Hepatocyte (in vitro differentiated cells): ENCODE measurements at regions not wholly inside any gene's neighbourhood (a gene's known extent, or its start where the extent isn't known, plus 50 kb on each side); places are given as distances from the start of the nearest gene placed in this dataset.

Source experiments
- DNase-seq: peaks from one replicate; pipeline ENCODE4 v3.0.0-alpha.2; 2016; ENCODE audit warnings: low spot score
- H2AFZ ChIP-seq: fragments of 200-600 bp; sonication (generic); 2 replicates; pipeline ENCODE4 v1.6.0; 2016; ENCODE audit warnings: antibody characterized with exemption, mild to moderate bottlenecking
- H3K27ac ChIP-seq: fragments of 200-600 bp; sonication (generic); 2 replicates; pipeline ENCODE4 v1.5.1; 2016; ENCODE audit warnings: mild to moderate bottlenecking
- H3K27me3 ChIP-seq: fragments of 200-600 bp; sonication (generic); 2 replicates; pipeline ENCODE4 v1.6.1; 2016
- H3K36me3 ChIP-seq: fragments of 200-600 bp; sonication (generic); replicated peaks from 2 replicates; pipeline ENCODE4 v1.5.1; 2016; ENCODE audit warnings: low read depth; ENCODE audit not compliant: insufficient read depth
- H3K4me1 ChIP-seq: fragments of 200-600 bp; sonication (generic); 2 replicates; pipeline ENCODE4 v1.5.1; 2016; ENCODE audit warnings: mild to moderate bottlenecking, moderate library complexity; ENCODE audit not compliant: insufficient read depth
- H3K4me2 ChIP-seq: fragments of 200-600 bp; sonication (generic); 2 replicates; pipeline ENCODE4 v1.6.0; 2016
- H3K4me3 ChIP-seq: fragments of 200-600 bp; sonication (generic); 2 replicates; pipeline ENCODE4 v1.5.1; 2016; ENCODE audit warnings: mild to moderate bottlenecking
- H3K79me2 ChIP-seq: fragments of 200-600 bp; sonication (generic); 2 replicates; pipeline ENCODE4 v1.6.0; 2017; ENCODE audit warnings: mild to moderate bottlenecking
- H3K9me2 ChIP-seq: fragments of 200-600 bp; sonication (generic); replicated peaks from 2 replicates; pipeline ENCODE4 v1.6.0; 2017; ENCODE audit warnings: mild to moderate bottlenecking; ENCODE audit not compliant: insufficient read depth
- H3K9me3 ChIP-seq: fragments of 200-600 bp; sonication (generic); 2 replicates; pipeline ENCODE4 v1.5.1; 2016; ENCODE audit warnings: low read depth, mild to moderate bottlenecking
- H4K20me1 ChIP-seq: fragments of 200-600 bp; sonication (generic); 2 replicates; pipeline ENCODE4 v1.6.0; 2016; ENCODE audit warnings: mild to moderate bottlenecking; ENCODE audit not compliant: insufficient read depth, poor library complexity, severe bottlenecking
- EZH2 ChIP-seq: fragments of 200-600 bp; sonication (generic); IDR thresholded peaks from 2 replicates; pipeline ENCODE4 v1.6.1; 2016; ENCODE audit warnings: antibody characterized with exemption, mild to moderate bottlenecking, borderline replicate concordance
- EZH2phosphoT487 ChIP-seq: fragments of 200-600 bp; sonication (generic); IDR thresholded peaks from one replicate; pipeline ENCODE4 v1.6.1; 2018; ENCODE audit warnings: antibody characterized with exemption, mild to moderate bottlenecking, low read depth, moderate library complexity; ENCODE audit not compliant: unreplicated experiment, severe bottlenecking
- WGBS: methylation state at CpG from one replicate; pipeline ENCODE4 v1.1.6; 2016; ENCODE audit warnings: low lambda C conversion rate; ENCODE audit errors: missing lambda C conversion rate; 5-methylcytosine and 5-hydroxymethylcytosine counted together
- TF ChIP-seq, protein P1 (sequence below): fragments of 200-600 bp; sonication (generic); IDR thresholded peaks from 2 replicates; pipeline ENCODE4 v1.5.1; 2016; ENCODE audit warnings: antibody characterized with exemption, mild to moderate bottlenecking; ENCODE audit not compliant: poor library complexity

DNA sequence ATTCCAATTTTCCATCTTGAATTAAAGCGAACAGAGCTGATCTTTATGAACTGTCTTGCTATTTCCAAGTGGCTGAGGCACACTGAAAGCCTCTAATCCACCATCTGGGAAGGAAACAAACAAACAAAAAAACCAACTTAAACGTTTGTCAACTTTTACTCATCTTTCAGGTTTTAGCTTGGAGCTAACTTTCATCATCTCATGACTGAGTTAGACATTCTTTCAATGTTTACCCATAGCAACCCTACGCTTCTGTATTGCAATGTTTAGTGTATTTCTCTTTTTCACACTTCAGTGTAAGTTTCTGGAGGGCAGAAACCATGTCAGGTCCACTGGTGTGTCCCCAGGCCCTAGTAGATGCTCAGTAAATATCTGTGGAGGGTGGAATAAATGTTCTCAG lies 343.8 kb downstream of the GBA3 start:
- no peak for DNase-seq
- H2AFZ ChIP-seq, result no peak overlapping the region

GRCh38 chr4:23035521-23036056 lies 342.9 kb downstream of the GBA3 start:
- Histone ChIP-seq H3K27ac (no peak overlapping the region), H3K36me3 (no peaks in the 10 kb centered on the region), H3K79me2 (no peaks in the 10 kb centered on the region), H2AFZ (no peak overlapping the region), H3K4me1 (no peaks in the 10 kb centered on the region), H3K4me2 (no peak overlapping the region), H3K4me3 (no peak overlapping the region), H4K20me1 (no peaks in the 10 kb centered on the region), H3K9me2 (no peaks in the 10 kb centered on the region), H3K9me3 (no peaks in the 10 kb centered on the region), H3K27me3 (no peaks in the 10 kb centered on the region)
- WGBS, result 86% methylated on average over 3 of the region's 3 CpGs
- TF ChIP-seq, protein P1, sequence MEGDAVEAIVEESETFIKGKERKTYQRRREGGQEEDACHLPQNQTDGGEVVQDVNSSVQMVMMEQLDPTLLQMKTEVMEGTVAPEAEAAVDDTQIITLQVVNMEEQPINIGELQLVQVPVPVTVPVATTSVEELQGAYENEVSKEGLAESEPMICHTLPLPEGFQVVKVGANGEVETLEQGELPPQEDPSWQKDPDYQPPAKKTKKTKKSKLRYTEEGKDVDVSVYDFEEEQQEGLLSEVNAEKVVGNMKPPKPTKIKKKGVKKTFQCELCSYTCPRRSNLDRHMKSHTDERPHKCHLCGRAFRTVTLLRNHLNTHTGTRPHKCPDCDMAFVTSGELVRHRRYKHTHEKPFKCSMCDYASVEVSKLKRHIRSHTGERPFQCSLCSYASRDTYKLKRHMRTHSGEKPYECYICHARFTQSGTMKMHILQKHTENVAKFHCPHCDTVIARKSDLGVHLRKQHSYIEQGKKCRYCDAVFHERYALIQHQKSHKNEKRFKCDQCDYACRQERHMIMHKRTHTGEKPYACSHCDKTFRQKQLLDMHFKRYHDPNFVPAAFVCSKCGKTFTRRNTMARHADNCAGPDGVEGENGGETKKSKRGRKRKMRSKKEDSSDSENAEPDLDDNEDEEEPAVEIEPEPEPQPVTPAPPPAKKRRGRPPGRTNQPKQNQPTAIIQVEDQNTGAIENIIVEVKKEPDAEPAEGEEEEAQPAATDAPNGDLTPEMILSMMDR, result no peak
- TF ChIP-seq EZH2phosphoT487 (no peak), EZH2 (no peak)
- no peak for DNase-seq

More for the DNA sequence above, 343.8 kb downstream of the GBA3 start:
- Histone ChIP-seq H3K27me3 (no peaks in the 10 kb centered on the region), H3K4me2 (no peak overlapping the region), H3K9me3 (no peaks in the 10 kb centered on the region), H3K27ac (no peak overlapping the region), H3K4me3 (no peak overlapping the region), H3K9me2 (no peaks in the 10 kb centered on the region), H3K79me2 (no peaks in the 10 kb centered on the region), H3K36me3 (no peaks in the 10 kb centered on the region), H4K20me1 (no peaks in the 10 kb centered on the region), H3K4me1 (no peaks in the 10 kb centered on the region)
- WGBS, result 68% methylated on average over 3 of the region's 3 CpGs
- TF ChIP-seq EZH2 (no peak), EZH2phosphoT487 (no peak)

DNA sequence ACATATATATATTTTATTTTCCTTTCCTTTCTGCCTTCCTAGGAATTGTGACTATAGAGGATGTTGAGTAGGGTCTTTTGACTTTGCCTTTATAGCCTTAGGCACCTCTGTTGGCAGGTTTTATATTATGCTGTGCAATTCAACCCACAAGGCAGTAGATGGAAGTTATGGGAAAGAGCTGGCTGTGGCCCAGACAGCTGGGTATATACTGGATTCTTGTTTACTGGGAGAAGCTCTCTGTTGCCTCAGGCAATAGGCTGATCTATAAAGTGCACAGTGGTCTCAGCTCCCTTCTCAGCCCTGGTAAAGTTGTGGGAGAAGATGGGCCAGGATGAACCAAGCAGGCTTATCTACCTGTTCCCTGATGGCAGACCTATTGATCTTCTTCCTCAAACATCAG lies 342.0 kb downstream of the GBA3 start:
- no peaks in the 10 kb centered on the region for H3K79me2 ChIP-seq
- no peak overlapping the region for H3K4me3 ChIP-seq
- no peaks in the 10 kb centered on the region for H3K27me3 ChIP-seq
- no peaks in the 10 kb centered on the region for H4K20me1 ChIP-seq
- H3K9me2 ChIP-seq, result no peaks in the 10 kb centered on the region
- no peak for DNase-seq
- H3K9me3 ChIP-seq, result no peaks in the 10 kb centered on the region
- H3K27ac ChIP-seq, result no peak overlapping the region
- no peaks in the 10 kb centered on the region for H3K36me3 ChIP-seq
- no peaks in the 10 kb centered on the region for H3K4me1 ChIP-seq
- TF ChIP-seq EZH2phosphoT487, result no peak
- TF ChIP-seq, protein P1, result no peak
- no peak for TF ChIP-seq EZH2
- H2AFZ ChIP-seq, result no peak overlapping the region
- H3K4me2 ChIP-seq, result no peak overlapping the region

- Histone ChIP-seq H3K9me3 (no peaks in the 10 kb centered on the region), H4K20me1 (no peaks in the 10 kb centered on the region), H3K27ac (no peak overlapping the region), H3K79me2 (no peaks in the 10 kb centered on the region), H3K4me2 (no peak overlapping the region), H3K27me3 (no peaks in the 10 kb centered on the region), H3K4me1 (no peaks in the 10 kb centered on the region), H2AFZ (no peak overlapping the region), H3K9me2 (no peaks in the 10 kb centered on the region), H3K4me3 (no peak overlapping the region), H3K36me3 (no peaks in the 10 kb centered on the region)
- DNase-seq, result no peak
- WGBS, result 74% methylated on average over 2 of the region's 2 CpGs
- TF ChIP-seq EZH2 (no peak), EZH2phosphoT487 (no peak)
- TF ChIP-seq, protein P1, result no peak
Measured at GRCh38 chr4:23033796-23034195, 341.1 kb downstream of the GBA3 start.
